Keratinocyte (primary cell): ENCODE measurements at regions not wholly inside any gene's neighbourhood (a gene's known extent, or its start where the extent isn't known, plus 50 kb on each side); places are given as distances from the start of the nearest gene placed in this dataset.

Source experiments
- DNase-seq: peaks from one replicate; pipeline ENCODE4 v3.0.0-alpha.2; 2011; ENCODE audit warnings: low read depth, missing footprints, low spot score
- FAIRE-seq: peaks from 2 replicates; lab custom pipeline; 2011; peaks lifted over from hg19 to GRCh38; lab: Jason Lieb, UNC
- H2AFZ ChIP-seq: 2 replicates; pipeline ENCODE4 v1.6.0; 2012; ENCODE audit warnings: low read length, control low read depth, inconsistent platforms; ENCODE audit not compliant: control insufficient read depth
- H3K27ac ChIP-seq: 2 replicates; pipeline ENCODE4 v1.5.1; 2011; ENCODE audit warnings: low read length; ENCODE audit not compliant: control insufficient read depth, insufficient read depth
- H3K27me3 ChIP-seq: 3 replicates; pipeline ENCODE4 v1.6.0; 2011; ENCODE audit warnings: low read length; ENCODE audit not compliant: control insufficient read depth, insufficient read depth; ENCODE audit errors: extremely low read depth
- H3K36me3 ChIP-seq, 2 experiments: 2 replicates in 1 of 2; 3 replicates in 1 of 2; pipeline ENCODE4 v1.5.1; 2011; ENCODE audit warnings: low read length in 2 of 2, mild to moderate bottlenecking in 1 of 2; ENCODE audit not compliant: control insufficient read depth in 2 of 2, insufficient read depth in 2 of 2; ENCODE audit errors: extremely low read depth in 1 of 2
- H3K4me1 ChIP-seq: 3 replicates; pipeline ENCODE4 v1.5.1; 2011; ENCODE audit warnings: low read length; ENCODE audit not compliant: control insufficient read depth, insufficient read depth; ENCODE audit errors: extremely low read depth
- H3K4me2 ChIP-seq: 3 replicates; pipeline ENCODE4 v1.6.0; 2011; ENCODE audit warnings: low read depth, low read length; ENCODE audit not compliant: control insufficient read depth, insufficient read depth; ENCODE audit errors: extremely low read depth
- H3K4me3 ChIP-seq, 3 experiments: fragments of 200-600 bp in 1 of 3; sonication (generic) in 1 of 3; 2 replicates in 2 of 3; 3 replicates in 1 of 3; pipeline ENCODE4 v1.5.1; 2011 to 2016; ENCODE audit warnings: low read length in 3 of 3, mild to moderate bottlenecking in 3 of 3, control low read depth in 2 of 3, inconsistent platforms in 1 of 3, low read depth in 1 of 3, mixed read lengths in 1 of 3, mixed run types in 1 of 3, moderate library complexity in 1 of 3; ENCODE audit not compliant: control insufficient read depth in 2 of 3, insufficient read depth in 2 of 3; ENCODE audit errors: extremely low read depth in 1 of 3
- H3K79me2 ChIP-seq: 2 replicates; pipeline ENCODE4 v1.6.0; 2012; ENCODE audit warnings: low read length; ENCODE audit not compliant: control insufficient read depth, insufficient read depth
- H3K9ac ChIP-seq: 3 replicates; pipeline ENCODE4 v1.6.0; 2011; ENCODE audit warnings: low read length; ENCODE audit not compliant: control insufficient read depth, insufficient read depth; ENCODE audit errors: extremely low read depth
- H3K9me1 ChIP-seq: 3 replicates; pipeline ENCODE4 v1.6.0; 2011; ENCODE audit warnings: low read length; ENCODE audit not compliant: control insufficient read depth, insufficient read depth; ENCODE audit errors: extremely low read depth
- H3K9me3 ChIP-seq: 2 replicates; pipeline ENCODE4 v1.5.1; 2012; ENCODE audit warnings: low read depth, low read length; ENCODE audit not compliant: control insufficient read depth
- H4K20me1 ChIP-seq: 3 replicates; pipeline ENCODE4 v1.6.0; 2011; ENCODE audit warnings: low read length; ENCODE audit not compliant: control insufficient read depth, insufficient read depth; ENCODE audit errors: extremely low read depth
- CTCF ChIP-seq, 3 experiments: IDR thresholded peaks in 1 of 3; conservative IDR thresholded peaks in 1 of 3; optimal IDR thresholded peaks in 1 of 3; 2 replicates in 2 of 3; 3 replicates in 1 of 3; pipeline versions ENCODE3 to v1.5.1; 2011; ENCODE audit warnings: low read length in 3 of 3, mild to moderate bottlenecking in 3 of 3, moderate library complexity in 2 of 3, control low read depth in 1 of 3, inconsistent platforms in 1 of 3; ENCODE audit not compliant: insufficient read depth in 2 of 3; ENCODE audit errors: extremely low read depth in 1 of 3
- EZH2 ChIP-seq: IDR thresholded peaks from one replicate; pipeline ENCODE4 v1.6.1; 2012; ENCODE audit warnings: inconsistent platforms, mild to moderate bottlenecking, low read length, moderate library complexity
- dilution Hi-C: fragments of 300-500 bp; cut with MboI; formaldehyde crosslinking; loops from one replicate; pipeline ENCODE4 v1.7.0; 2020; ENCODE audit warnings: low sequenced_read_pairs; ENCODE audit not compliant: extremely low pct_ligation_motif_present

GRCh38 chr12:77600468-77600843 is 230.2 kb upstream of the NAV3 start:
- H3K27ac ChIP-seq, result no peak overlapping the region
- dilution Hi-C loops, result no loop called here

GRCh38 chr12:77599782-77600467 is 230.8 kb upstream of the NAV3 start:
- Histone ChIP-seq H3K4me3 (no peak overlapping the region), H3K9me1 (no peaks in the 10 kb centered on the region), H3K9me3 (no peaks in the 10 kb centered on the region), H3K4me2 (no peak overlapping the region), H4K20me1 (no peaks in the 10 kb centered on the region), H3K4me1 (no peaks in the 10 kb centered on the region), H3K27ac (no peak overlapping the region), H3K79me2 (no peaks in the 10 kb centered on the region), H3K9ac (no peak overlapping the region), H2AFZ (no peak overlapping the region), H3K36me3 (no peaks in the 10 kb centered on the region), H3K27me3 (no peaks in the 10 kb centered on the region)
- no peak for DNase-seq
- dilution Hi-C loops, result no loop called here
- peak; percentile 5 for FAIRE-seq
- TF ChIP-seq EZH2 (no peak), CTCF (optimal IDR thresholded peaks at IDR 0.05 in 1 of 3, IDR thresholded peaks at IDR 0.05 in 1 of 3, conservative IDR thresholded peaks at IDR 0.05 in 1 of 3; ENCODE audit: extremely low read depth in 1 of 3, insufficient read depth in 2 of 3, low read length in 3 of 3) (no peak)

More at GRCh38 chr12:77600468-77600843, 230.2 kb upstream of the NAV3 start:
- H3K4me1 ChIP-seq, result no peaks in the 10 kb centered on the region
- H3K4me3 ChIP-seq, result no peak overlapping the region
- H3K36me3 ChIP-seq, result no peaks in the 10 kb centered on the region
- H3K27me3 ChIP-seq, result no peaks in the 10 kb centered on the region
- H3K9ac ChIP-seq, result no peak overlapping the region
- DNase-seq (no peak), FAIRE-seq (no peak)
- H3K9me1 ChIP-seq, result no peaks in the 10 kb centered on the region
- no peak overlapping the region for H3K4me2 ChIP-seq
- no peaks in the 10 kb centered on the region for H3K9me3 ChIP-seq
- H2AFZ ChIP-seq, result no peak overlapping the region
- TF ChIP-seq EZH2, result no peak
- no peak for TF ChIP-seq CTCF (optimal IDR thresholded peaks at IDR 0.05 in 1 of 3, IDR thresholded peaks at IDR 0.05 in 1 of 3, conservative IDR thresholded peaks at IDR 0.05 in 1 of 3; ENCODE audit: extremely low read depth in 1 of 3, insufficient read depth in 2 of 3, low read length in 3 of 3)
- no peaks in the 10 kb centered on the region for H3K79me2 ChIP-seq
- no peaks in the 10 kb centered on the region for H4K20me1 ChIP-seq
